GM10266 (cell line): ENCODE measurements at regions not wholly inside any gene's neighbourhood (a gene's known extent, or its start where the extent isn't known, plus 50 kb on each side); places are given as distances from the start of the nearest gene placed in this dataset.
"Not testable (repeated sequence)": the region's sequence is repeated elsewhere in the genome, so short reads cannot be mapped to it uniquely, and the experiment has no call there.

Experiments
- DNase-seq: peaks from one replicate; pipeline ENCODE4 v3.0.0; 2012; ENCODE audit errors: extremely low spot score
- CTCF ChIP-seq: IDR thresholded peaks from 2 replicates; pipeline ENCODE4 v1.5.1; 2012; ENCODE audit warnings: mild to moderate bottlenecking, low read depth; ENCODE audit not compliant: control insufficient read depth, insufficient read depth; ENCODE audit errors: missing control alignments

- TF ChIP-seq CTCF, result no peak
- no peak for DNase-seq
These were observed 772.9 kb upstream of the CRIM1 start for GRCh38 chr2:35582637-35583036.

GRCh38 chr2:35580956-35581355 is 774.6 kb upstream of the CRIM1 start:
- DNase-seq, result no peak
- no peak for TF ChIP-seq CTCF

DNA sequence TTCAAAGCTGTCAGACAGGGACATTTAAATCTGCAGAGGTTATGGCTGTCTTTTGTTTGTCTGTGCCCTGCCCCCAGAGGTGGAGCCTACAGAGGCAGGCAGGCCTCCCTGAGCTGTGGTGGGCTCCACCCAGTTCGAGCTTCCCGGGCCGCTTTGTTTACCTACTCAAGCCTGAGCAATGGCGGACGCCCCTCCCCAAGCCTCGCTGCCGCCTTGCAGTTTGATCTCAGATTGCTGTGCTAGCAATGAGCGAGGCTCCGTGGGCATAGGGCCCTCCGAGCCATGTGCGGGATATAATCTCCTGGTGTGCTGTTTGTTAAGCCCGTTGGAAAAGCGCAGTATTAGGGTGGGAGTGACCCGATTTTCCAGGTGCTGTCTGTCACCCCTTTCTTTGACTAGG is 787.0 kb upstream of the CRIM1 start:
- not testable (repeated sequence) for DNase-seq

GRCh38 chr2:35562488-35562887 is 793.1 kb upstream of the CRIM1 start:
- no peak for TF ChIP-seq CTCF
- DNase-seq, result no peak

DNA sequence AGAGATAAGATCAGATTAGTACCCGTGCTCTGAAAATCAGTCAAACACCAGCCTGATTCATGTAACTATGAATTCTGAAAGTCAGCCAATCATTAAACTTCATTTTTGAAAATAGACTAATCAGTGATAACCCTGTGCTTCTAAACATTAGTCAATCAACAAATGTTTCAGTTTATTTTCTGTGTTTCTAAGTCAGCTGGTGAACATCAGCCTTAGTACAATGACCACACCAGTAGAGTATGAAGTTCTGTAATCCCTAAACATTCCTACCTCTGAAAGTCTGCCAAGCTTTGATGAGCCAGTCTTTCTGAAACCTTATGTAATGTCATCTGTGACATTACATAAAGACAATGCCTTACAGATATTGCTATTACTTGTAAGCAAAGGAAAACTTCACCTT is 807.4 kb upstream of the CRIM1 start:
- DNase-seq, result no peak
- TF ChIP-seq CTCF, result no peak

- no peak for DNase-seq
- no peak for TF ChIP-seq CTCF
These were observed 810.3 kb upstream of the CRIM1 start for GRCh38 chr2:35545301-35545700.

DNA sequence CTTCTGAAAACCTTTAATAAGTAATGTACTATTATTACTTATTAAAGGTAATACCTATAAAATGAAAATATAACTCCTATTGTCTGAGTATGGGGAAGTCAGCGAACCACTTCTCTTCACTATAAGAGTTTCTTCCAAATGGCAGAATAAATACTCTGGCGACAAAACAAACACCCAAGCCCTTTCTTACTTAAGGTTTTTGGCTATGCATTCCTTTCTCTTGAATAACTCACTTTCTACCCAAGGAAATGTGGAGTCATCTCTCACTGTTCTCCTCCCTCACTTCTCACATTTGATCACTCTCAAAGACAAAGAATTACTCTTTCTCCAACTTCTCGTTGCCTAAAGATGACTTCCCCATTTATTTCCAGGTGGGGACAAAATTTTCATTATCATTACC is 816.8 kb upstream of the CRIM1 start:
- TF ChIP-seq CTCF, result no peak
- no peak for DNase-seq

DNA sequence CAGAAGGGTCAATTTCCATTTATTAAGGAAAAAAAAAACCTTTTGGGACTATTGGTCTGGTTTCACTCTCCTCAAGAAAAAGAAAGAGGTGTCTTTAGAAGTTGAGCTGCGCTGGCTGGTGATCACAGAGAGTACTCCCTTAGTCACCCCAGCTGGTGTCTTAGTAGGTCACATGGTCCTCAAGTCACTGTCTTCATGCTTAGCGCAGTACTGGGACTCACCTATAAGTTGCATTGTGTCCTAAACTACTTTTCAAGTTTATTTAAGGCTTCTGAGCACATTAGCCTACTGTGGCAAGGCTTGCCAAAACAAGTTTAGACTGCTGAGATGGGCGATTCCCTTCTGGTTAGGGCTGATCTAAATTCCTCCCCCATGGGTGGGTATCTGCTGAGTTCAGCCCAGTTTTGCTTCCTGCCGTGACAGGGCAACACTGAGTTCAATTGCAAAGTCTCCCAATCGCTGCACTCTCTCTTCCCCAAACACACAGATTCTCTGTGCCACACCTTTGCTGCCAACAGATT is 824.9 kb upstream of the CRIM1 start:
- DNase-seq, result no peak
- no peak for TF ChIP-seq CTCF
